Activated T-helper 2 cell treated with anti-CD3 and anti-CD28 coated beads, Interferon-gamma antibody, Interleukin-2, Interleukin-4, amounts not matched to agents 10 μg/mL and 5 μg/mL and 100 μg/mL, durations not matched to agents 14 hours and 24 hours and 36 hours (primary cell): ENCODE measurements at regions not wholly inside any gene's neighbourhood (a gene's known extent, or its start where the extent isn't known, plus 50 kb on each side); places are given as distances from the start of the nearest gene placed in this dataset.

ENCODE experiments used
- DNase-seq: peaks from one replicate; pipeline ENCODE4 v3.0.0; 2021; ENCODE audit warnings: low spot score
- H3K27ac Mint-ChIP-seq: one replicate; pipeline ENCODE4 v1.8.0; 2021; ENCODE audit warnings: mixed read lengths
- H3K27me3 Mint-ChIP-seq: one replicate; pipeline ENCODE4 v1.8.0; 2021; ENCODE audit warnings: low read depth, mixed read lengths
- H3K36me3 Mint-ChIP-seq: one replicate; pipeline ENCODE4 v1.8.0; 2021; ENCODE audit warnings: low read depth, mixed read lengths
- H3K4me1 Mint-ChIP-seq: one replicate; pipeline ENCODE4 v1.8.0; 2021; ENCODE audit warnings: low read depth, mixed read lengths
- H3K4me3 Mint-ChIP-seq: one replicate; pipeline ENCODE4 v1.8.0; 2021; ENCODE audit warnings: low read depth, mild to moderate bottlenecking, moderate library complexity, mixed read lengths
- H3K9me3 Mint-ChIP-seq: one replicate; pipeline ENCODE4 v1.8.0; 2021; ENCODE audit warnings: mixed read lengths
- intact Hi-C: fragments of 100-400 bp; cut with micrococcal nuclease; formaldehyde crosslinking; loops from one replicate; pipeline ENCODE4 v1.15.1; 2023

DNA sequence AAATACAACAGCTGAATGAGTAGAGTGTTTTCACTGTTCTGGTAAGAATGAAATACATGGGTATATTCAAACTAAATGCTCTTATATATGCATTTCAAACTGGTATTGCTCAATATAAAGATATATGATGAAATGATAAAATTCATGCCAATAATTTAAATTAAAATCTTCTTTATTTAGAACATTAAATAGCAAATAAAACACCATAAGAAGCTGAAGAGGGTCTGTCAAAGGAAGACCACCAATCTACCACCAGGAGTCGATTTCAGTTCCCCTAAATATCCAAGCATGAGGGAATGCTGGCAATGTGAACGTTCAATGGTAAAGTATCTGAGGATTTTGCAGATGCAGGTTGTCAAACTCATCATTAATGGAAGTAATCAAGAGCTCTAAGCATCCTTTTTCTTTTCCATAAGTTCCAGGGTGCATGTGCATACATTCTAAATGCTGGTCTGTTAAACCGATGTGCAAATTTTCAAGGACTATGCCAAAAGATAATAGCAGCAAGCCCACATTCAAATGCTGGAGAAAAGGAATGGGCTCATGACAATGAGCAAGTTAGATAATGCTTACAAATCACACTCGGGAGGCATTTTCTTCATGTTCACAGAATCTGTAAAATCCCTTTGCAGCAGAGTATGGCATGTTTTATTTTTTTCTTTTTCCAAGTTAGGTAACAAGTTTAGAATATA is 118.8 kb upstream of the MTAP start:
- H3K27me3 Mint-ChIP-seq, result peaks cover 5% of the 10 kb centered on the region
- no peak overlapping the region for H3K27ac Mint-ChIP-seq
- H3K9me3 Mint-ChIP-seq, result no peaks in the 10 kb centered on the region
- DNase-seq, result no peak
- H3K4me3 Mint-ChIP-seq, result no peak overlapping the region
- intact Hi-C loops, result loop anchor here (2.0 to 10.0 kb wide), 2 partner anchors 13 to 219 kb away; no protein-coding TSS in a partner anchor
- no peaks in the 10 kb centered on the region for H3K36me3 Mint-ChIP-seq
- peaks cover 21% of the 10 kb centered on the region for H3K4me1 Mint-ChIP-seq

DNA sequence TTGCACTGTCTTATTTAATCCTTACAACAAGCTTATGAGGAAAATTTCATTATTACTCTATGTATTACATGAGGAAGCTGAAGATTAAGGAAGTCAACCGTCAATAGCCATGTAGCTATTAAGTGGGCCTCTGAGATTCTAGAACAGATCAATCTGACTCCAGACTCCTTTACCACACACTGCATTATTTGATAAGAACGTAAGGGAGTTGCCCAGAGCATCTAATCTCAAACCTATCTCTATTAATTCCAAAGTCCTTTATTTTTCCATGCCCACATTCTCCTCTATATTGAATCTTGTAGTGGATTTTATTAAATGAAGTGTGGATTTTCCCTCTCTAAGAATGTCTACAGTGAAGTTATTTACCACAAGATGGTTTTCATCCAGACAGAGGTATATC is 118.2 kb upstream of the MTAP start:
- Mint-ChIP-seq H3K4me1 (peaks cover 21% of the 10 kb centered on the region), H3K4me3 (no peak overlapping the region), H3K36me3 (no peaks in the 10 kb centered on the region), H3K9me3 (no peaks in the 10 kb centered on the region), H3K27ac (no peak overlapping the region), H3K27me3 (peaks cover 5% of the 10 kb centered on the region)
- no peak for DNase-seq
- intact Hi-C loops, result loop anchor here (2.0 to 10.0 kb wide), 2 partner anchors 13 to 219 kb away; no protein-coding TSS in a partner anchor

- intact Hi-C loops, result loop anchor here (2.0 to 10.0 kb wide), 3 partner anchors 14 to 220 kb away; no protein-coding TSS in a partner anchor
- H3K9me3 Mint-ChIP-seq, result no peaks in the 10 kb centered on the region
- H3K4me3 Mint-ChIP-seq, result no peak overlapping the region
- peaks cover 21% of the 10 kb centered on the region for H3K4me1 Mint-ChIP-seq
- DNase-seq, result no peak
- no peaks in the 10 kb centered on the region for H3K36me3 Mint-ChIP-seq
- no peak overlapping the region for H3K27ac Mint-ChIP-seq
- H3K27me3 Mint-ChIP-seq, result peaks cover 3% of the 10 kb centered on the region
Measured at GRCh38 chr9:21684831-21685362, 117.5 kb upstream of the MTAP start.

GRCh38 chr9:21685502-21685901 is 116.9 kb upstream of the MTAP start:
- H3K4me1 Mint-ChIP-seq, result peaks cover 21% of the 10 kb centered on the region
- H3K4me3 Mint-ChIP-seq, result no peak overlapping the region
- H3K36me3 Mint-ChIP-seq, result no peaks in the 10 kb centered on the region
- no peak overlapping the region for H3K27ac Mint-ChIP-seq
- DNase-seq, result no peak
- intact Hi-C loops, result loop anchor here (2.0 to 10.0 kb wide), 3 partner anchors 15 to 221 kb away; no protein-coding TSS in a partner anchor
- no peaks in the 10 kb centered on the region for H3K9me3 Mint-ChIP-seq
- H3K27me3 Mint-ChIP-seq, result peaks cover 2% of the 10 kb centered on the region

DNA sequence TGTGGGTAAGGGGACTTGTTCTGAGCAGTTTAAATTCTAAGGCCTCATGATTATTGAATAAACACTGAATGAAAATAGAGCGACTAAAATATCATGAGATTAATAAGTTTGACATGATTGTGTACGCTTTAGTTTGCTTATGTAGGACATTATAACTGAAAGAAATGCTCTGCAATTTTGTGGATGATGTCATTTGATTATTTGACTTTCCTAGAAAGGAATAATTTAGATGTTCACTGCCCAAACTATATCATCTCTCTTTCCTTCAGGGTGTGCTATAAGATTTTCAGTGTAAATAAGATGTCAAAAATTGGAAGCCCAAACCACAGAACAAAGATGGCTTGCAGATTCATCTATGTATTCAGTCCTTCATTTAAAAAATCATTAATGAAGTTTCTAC is 115.7 kb upstream of the MTAP start:
- peaks cover 3% of the 10 kb centered on the region for H3K27me3 Mint-ChIP-seq
- H3K4me1 Mint-ChIP-seq, result peaks cover 21% of the 10 kb centered on the region
- H3K36me3 Mint-ChIP-seq, result no peaks in the 10 kb centered on the region
- DNase-seq, result no peak
- no peak overlapping the region for H3K4me3 Mint-ChIP-seq
- H3K27ac Mint-ChIP-seq, result no peak overlapping the region
- intact Hi-C loops, result loop anchor here (5.0 to 10.0 kb wide), 2 partner anchors 94 to 222 kb away; no protein-coding TSS in a partner anchor
- H3K9me3 Mint-ChIP-seq, result no peaks in the 10 kb centered on the region

DNA sequence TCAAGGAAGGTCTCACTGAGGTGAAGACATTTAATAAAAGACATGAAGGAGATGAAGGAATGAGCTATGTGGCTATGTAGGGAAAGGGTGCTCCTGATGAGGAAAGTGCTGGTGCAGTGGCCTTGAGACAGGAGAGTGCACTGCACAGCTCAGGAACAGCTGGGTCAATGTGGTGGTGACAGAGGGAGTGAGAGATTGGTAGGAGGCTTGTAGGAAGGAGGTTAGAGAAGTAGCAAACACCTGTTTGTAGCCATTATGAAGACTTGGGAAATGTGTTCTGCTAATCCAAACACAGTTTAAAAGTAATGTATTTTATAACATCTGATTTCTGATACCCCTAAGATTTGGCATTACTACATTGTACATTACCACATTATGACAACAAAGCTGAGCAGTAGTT is 115.1 kb upstream of the MTAP start:
- Mint-ChIP-seq H3K9me3 (no peaks in the 10 kb centered on the region), H3K36me3 (no peaks in the 10 kb centered on the region), H3K4me3 (no peak overlapping the region), H3K27me3 (peaks cover 9% of the 10 kb centered on the region), H3K27ac (no peak overlapping the region), H3K4me1 (peaks cover 21% of the 10 kb centered on the region)
- DNase-seq, result no peak
- intact Hi-C loops, result loop anchor here (5.0 to 10.0 kb wide), 2 partner anchors 95 to 223 kb away; no protein-coding TSS in a partner anchor

- H3K4me1 Mint-ChIP-seq, result peaks cover 21% of the 10 kb centered on the region
- intact Hi-C loops, result loop anchor here (5.0 to 10.0 kb wide), 2 partner anchors 96 to 224 kb away; no protein-coding TSS in a partner anchor
- H3K36me3 Mint-ChIP-seq, result no peaks in the 10 kb centered on the region
- no peaks in the 10 kb centered on the region for H3K9me3 Mint-ChIP-seq
- no peak for DNase-seq
- peaks cover 14% of the 10 kb centered on the region for H3K27me3 Mint-ChIP-seq
- H3K4me3 Mint-ChIP-seq, result no peak overlapping the region
- H3K27ac Mint-ChIP-seq, result no peak overlapping the region
Measured at GRCh38 chr9:21688108-21689102, 114.0 kb upstream of the MTAP start.

DNA sequence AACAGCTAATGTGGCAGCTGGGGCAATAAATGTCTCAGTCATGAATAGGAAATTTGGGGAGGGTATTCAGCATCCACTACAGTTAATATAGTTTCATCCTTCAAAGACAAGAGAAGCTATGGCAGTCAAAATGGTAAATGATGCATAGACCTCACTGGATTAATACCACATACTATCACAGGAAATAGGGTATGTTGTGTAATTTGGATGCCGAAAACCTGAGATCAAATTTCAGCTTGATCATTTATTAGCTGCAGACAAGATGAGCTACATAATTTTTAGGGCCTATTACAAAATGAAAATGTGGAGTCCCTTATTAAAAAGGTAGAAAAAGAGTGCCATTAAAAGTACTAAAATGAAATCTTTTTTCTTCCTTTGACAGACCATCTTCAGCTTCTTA is 112.6 kb upstream of the MTAP start:
- no peak for DNase-seq
- peaks cover 15% of the 10 kb centered on the region for H3K4me1 Mint-ChIP-seq
- no peak overlapping the region for H3K27ac Mint-ChIP-seq
- no peaks in the 10 kb centered on the region for H3K36me3 Mint-ChIP-seq
- H3K4me3 Mint-ChIP-seq, result no peak overlapping the region
- H3K9me3 Mint-ChIP-seq, result no peaks in the 10 kb centered on the region
- H3K27me3 Mint-ChIP-seq, result peaks cover 14% of the 10 kb centered on the region
- intact Hi-C loops, result loop anchor here (5.0 to 10.0 kb wide), 2 partner anchors 98 to 225 kb away; no protein-coding TSS in a partner anchor

DNA sequence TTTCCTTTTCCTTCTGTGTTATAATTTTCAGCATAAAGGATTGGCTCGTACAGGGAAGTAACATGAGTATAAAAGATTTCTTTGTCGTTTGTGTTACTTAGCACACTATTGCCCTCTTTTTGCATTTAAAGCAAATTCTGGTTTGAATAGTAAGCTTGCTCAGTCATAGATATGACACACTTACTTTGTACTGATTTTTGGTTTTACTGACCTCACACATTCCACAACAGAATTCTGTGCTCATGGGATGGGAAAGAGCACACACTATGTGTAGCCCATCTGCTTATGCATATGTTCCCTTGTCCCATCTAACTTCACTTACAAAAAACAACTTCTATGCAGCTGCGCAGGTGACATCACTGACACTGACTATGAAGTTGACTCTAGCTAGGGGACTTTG is 111.9 kb upstream of the MTAP start:
- Mint-ChIP-seq H3K9me3 (no peaks in the 10 kb centered on the region), H3K4me1 (peaks cover 8% of the 10 kb centered on the region), H3K4me3 (no peak overlapping the region), H3K27me3 (peaks cover 14% of the 10 kb centered on the region), H3K27ac (no peak overlapping the region), H3K36me3 (no peaks in the 10 kb centered on the region)
- intact Hi-C loops, result no loop called here
- no peak for DNase-seq

DNA sequence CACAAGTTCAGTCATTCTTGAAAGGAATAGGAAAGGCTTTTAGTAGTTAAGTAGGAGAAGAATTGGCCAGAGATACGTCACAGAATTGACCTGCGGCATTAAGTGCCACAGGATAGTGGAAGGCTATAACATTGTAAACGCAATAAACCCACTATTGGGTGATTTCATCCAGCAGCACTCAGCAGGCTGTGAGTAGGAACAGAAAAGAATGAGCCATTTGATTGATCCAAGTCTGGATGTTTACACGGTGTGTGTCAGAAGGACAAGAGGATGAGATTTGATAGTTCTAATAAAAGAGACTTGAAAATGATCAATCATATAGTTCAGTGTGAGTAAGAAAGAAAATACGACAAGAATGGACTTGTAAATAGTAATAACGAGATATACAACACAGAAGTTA is 110.0 kb upstream of the MTAP start:
- DNase-seq, result no peak
- H3K27me3 Mint-ChIP-seq, result peaks cover 14% of the 10 kb centered on the region
- H3K36me3 Mint-ChIP-seq, result no peaks in the 10 kb centered on the region
- H3K9me3 Mint-ChIP-seq, result no peaks in the 10 kb centered on the region
- intact Hi-C loops, result no loop called here
- no peak overlapping the region for H3K4me3 Mint-ChIP-seq
- peaks cover 4% of the 10 kb centered on the region for H3K4me1 Mint-ChIP-seq
- no peak overlapping the region for H3K27ac Mint-ChIP-seq

DNA sequence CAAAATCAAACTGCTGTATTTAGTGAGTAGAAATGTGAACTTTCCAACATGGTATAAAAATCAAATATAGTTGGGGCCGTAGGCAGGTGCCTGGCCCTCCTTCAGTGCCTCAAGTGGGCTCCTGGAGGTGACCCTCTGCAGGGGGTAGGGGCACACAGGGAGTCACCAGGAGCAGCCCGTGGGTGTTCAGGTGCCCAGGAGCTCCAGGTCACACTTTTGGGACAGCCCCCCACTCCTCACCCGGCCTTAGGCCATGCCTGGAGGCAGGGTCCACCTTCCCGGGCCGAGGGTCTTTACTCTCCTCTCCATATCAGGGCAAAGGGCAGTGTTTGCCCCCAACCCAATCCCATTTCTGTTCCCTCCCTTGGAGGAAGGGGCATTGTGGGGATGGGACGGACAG is 108.0 kb upstream of the MTAP start:
- no peak overlapping the region for H3K27ac Mint-ChIP-seq
- H3K27me3 Mint-ChIP-seq, result peaks cover 14% of the 10 kb centered on the region
- no peak for DNase-seq
- H3K4me3 Mint-ChIP-seq, result no peak overlapping the region
- no peaks in the 10 kb centered on the region for H3K9me3 Mint-ChIP-seq
- H3K4me1 Mint-ChIP-seq, result no peaks in the 10 kb centered on the region
- intact Hi-C loops, result no loop called here
- no peaks in the 10 kb centered on the region for H3K36me3 Mint-ChIP-seq

GRCh38 chr9:21695443-21695842 is 107.0 kb upstream of the MTAP start:
- H3K27ac Mint-ChIP-seq, result no peak overlapping the region
- intact Hi-C loops, result no loop called here
- H3K36me3 Mint-ChIP-seq, result no peaks in the 10 kb centered on the region
- no peak for DNase-seq
- peaks cover 14% of the 10 kb centered on the region for H3K27me3 Mint-ChIP-seq
- no peaks in the 10 kb centered on the region for H3K4me1 Mint-ChIP-seq
- H3K4me3 Mint-ChIP-seq, result no peak overlapping the region
- no peaks in the 10 kb centered on the region for H3K9me3 Mint-ChIP-seq
